ENCODE measurements at regions not wholly inside any gene's neighbourhood (a gene's known extent, or its start where the extent isn't known, plus 50 kb on each side); places are given as distances from the start of the nearest gene placed in this dataset.

- H3K9me3 ChIP-seq (ENCODE audit: control insufficient read depth, insufficient read depth, low read length): peaks cover 5% of the 10 kb centered on the region
- no peaks in the 10 kb centered on the region for H3K27me3 ChIP-seq (ENCODE audit: control insufficient read depth, insufficient read depth, low read length)
- H3K4me1 ChIP-seq (ENCODE audit: control insufficient read depth, insufficient read depth, low read length): no peaks in the 10 kb centered on the region
- Mint-ChIP-seq H3K4me1 (peaks cover 0 to 17% of the 10 kb centered on the region in 2 donors), H3K4me3 (no peak overlapping the region), H3K27ac (no peak overlapping the region), H3K9me3 (no peaks in the 10 kb centered on the region), H3K36me3 (no peaks in the 10 kb centered on the region), H3K27me3 (ENCODE audit: low read depth in 2 of 2) (peaks cover 3 to 9% of the 10 kb centered on the region in 2 donors)
- intact Hi-C loops (cut with micrococcal nuclease): no loop called here
- TF ChIP-seq, protein P1, sequence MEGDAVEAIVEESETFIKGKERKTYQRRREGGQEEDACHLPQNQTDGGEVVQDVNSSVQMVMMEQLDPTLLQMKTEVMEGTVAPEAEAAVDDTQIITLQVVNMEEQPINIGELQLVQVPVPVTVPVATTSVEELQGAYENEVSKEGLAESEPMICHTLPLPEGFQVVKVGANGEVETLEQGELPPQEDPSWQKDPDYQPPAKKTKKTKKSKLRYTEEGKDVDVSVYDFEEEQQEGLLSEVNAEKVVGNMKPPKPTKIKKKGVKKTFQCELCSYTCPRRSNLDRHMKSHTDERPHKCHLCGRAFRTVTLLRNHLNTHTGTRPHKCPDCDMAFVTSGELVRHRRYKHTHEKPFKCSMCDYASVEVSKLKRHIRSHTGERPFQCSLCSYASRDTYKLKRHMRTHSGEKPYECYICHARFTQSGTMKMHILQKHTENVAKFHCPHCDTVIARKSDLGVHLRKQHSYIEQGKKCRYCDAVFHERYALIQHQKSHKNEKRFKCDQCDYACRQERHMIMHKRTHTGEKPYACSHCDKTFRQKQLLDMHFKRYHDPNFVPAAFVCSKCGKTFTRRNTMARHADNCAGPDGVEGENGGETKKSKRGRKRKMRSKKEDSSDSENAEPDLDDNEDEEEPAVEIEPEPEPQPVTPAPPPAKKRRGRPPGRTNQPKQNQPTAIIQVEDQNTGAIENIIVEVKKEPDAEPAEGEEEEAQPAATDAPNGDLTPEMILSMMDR (IDR thresholded peaks at IDR 0.05): no peak
- WGBS (ENCODE audit: insufficient coverage): 78% methylated on average over 2 of the region's 3 CpGs
- H3K36me3 ChIP-seq (ENCODE audit: control insufficient read depth, insufficient read depth, low read length): no peaks in the 10 kb centered on the region
- ATAC-seq (no peak), DNase-seq (no peak)
- no peak overlapping the region for H3K4me3 ChIP-seq (ENCODE audit: low read length)
- no peak overlapping the region for H3K27ac ChIP-seq (ENCODE audit: low read length)
These were observed 61.1 kb upstream of the CXCR4 start for GRCh38 chr2:136178941-136179601.

DNA sequence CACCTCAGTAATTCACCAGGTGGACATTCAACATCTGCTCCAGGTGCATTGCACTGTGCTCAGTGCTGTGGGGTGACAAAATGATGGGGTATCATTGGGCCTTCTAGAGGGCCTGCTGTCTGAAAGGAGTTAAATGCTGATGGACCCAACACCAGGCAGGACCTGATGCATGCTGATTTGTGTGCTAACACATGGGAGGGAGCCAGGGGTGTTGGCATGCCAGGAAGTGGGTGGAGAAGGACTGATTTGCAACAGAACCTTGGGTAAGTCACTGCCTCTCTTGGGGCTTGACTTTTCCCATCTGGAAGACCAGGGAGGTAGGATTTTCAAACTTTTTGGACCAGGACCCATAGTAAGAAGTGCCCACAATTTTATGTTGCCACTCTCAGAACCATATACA, 57.9 kb upstream of the CXCR4 start:
- H3K4me3 Mint-ChIP-seq: no peak overlapping the region
- intact Hi-C loops (cut with micrococcal nuclease): no loop called here
- peak in 1 of 2 donors; percentile 13 for DNase-seq

DNA sequence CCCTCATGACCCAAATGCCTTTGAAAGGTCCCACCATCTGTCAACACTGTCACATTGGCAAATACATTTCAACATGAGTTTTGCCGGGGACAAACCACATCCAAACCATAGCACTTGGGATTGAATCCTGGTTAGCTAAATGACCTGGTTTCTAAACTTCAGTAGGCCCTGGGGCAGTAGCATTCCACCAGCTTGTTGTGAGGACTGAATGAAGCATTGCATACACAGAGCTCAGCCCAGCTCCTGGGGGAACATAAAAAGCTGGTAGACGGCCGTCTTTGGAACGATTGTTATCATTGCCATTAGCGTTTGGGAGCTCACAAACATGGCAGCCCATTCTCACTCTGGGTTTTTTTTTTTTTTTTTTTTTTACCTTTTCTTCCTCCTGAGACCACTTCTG, 57.5 kb upstream of the CXCR4 start:
- H3K27ac Mint-ChIP-seq: peak overlapping the region in 1 of 2 donors; percentile 39
- no peaks in the 10 kb centered on the region for H3K9me3 ChIP-seq (ENCODE audit: control insufficient read depth, insufficient read depth, low read length)
- intact Hi-C loops (cut with micrococcal nuclease): no loop called here

More for the DNA sequence above, 57.9 kb upstream of the CXCR4 start:
- ATAC-seq: peak in 1 of 3 donors; percentile 29
- Mint-ChIP-seq H3K36me3 (no peaks in the 10 kb centered on the region), H3K27ac (peak overlapping the region in 1 of 2 donors; percentile 39), H3K9me3 (peaks cover 0 to 2% of the 10 kb centered on the region in 2 donors), H3K4me1 (peaks cover 0 to 17% of the 10 kb centered on the region in 2 donors), H3K27me3 (ENCODE audit: low read depth in 2 of 2) (peaks cover 0 to 6% of the 10 kb centered on the region in 2 donors)
- no peaks in the 10 kb centered on the region for H3K27me3 ChIP-seq (ENCODE audit: control insufficient read depth, insufficient read depth, low read length)
- H3K27ac ChIP-seq (ENCODE audit: low read length): no peak overlapping the region
- peaks cover under 1% of the 10 kb centered on the region for H3K9me3 ChIP-seq (ENCODE audit: control insufficient read depth, insufficient read depth, low read length)
- TF ChIP-seq, protein P1 (IDR thresholded peaks at IDR 0.05): no peak
- H3K36me3 ChIP-seq (ENCODE audit: control insufficient read depth, insufficient read depth, low read length): no peaks in the 10 kb centered on the region
- H3K4me3 ChIP-seq (ENCODE audit: low read length): no peak overlapping the region
- no peaks in the 10 kb centered on the region for H3K4me1 ChIP-seq (ENCODE audit: control insufficient read depth, insufficient read depth, low read length)

More for the DNA sequence above, 57.5 kb upstream of the CXCR4 start:
- Histone ChIP-seq H3K4me1 (ENCODE audit: control insufficient read depth, insufficient read depth, low read length) (no peaks in the 10 kb centered on the region), H3K4me3 (ENCODE audit: low read length) (no peak overlapping the region), H3K27me3 (ENCODE audit: control insufficient read depth, insufficient read depth, low read length) (no peaks in the 10 kb centered on the region), H3K27ac (ENCODE audit: low read length) (no peak overlapping the region), H3K36me3 (ENCODE audit: control insufficient read depth, insufficient read depth, low read length) (no peaks in the 10 kb centered on the region)
- H3K36me3 Mint-ChIP-seq: no peaks in the 10 kb centered on the region
- peaks cover 0 to 6% of the 10 kb centered on the region in 2 donors for H3K27me3 Mint-ChIP-seq (ENCODE audit: low read depth in 2 of 2)
- TF ChIP-seq, protein P1 (IDR thresholded peaks at IDR 0.05): no peak
- ATAC-seq (no peak), DNase-seq (no peak)
- H3K9me3 Mint-ChIP-seq: peaks cover 0 to 2% of the 10 kb centered on the region in 2 donors
- WGBS (ENCODE audit: insufficient coverage): 99% methylated on average over 5 of the region's 5 CpGs
- no peak overlapping the region for H3K4me3 Mint-ChIP-seq
- H3K4me1 Mint-ChIP-seq: peaks cover 0 to 17% of the 10 kb centered on the region in 2 donors
